B cell (primary cell): ENCODE measurements at regions not wholly inside any gene's neighbourhood (a gene's known extent, or its start where the extent isn't known, plus 50 kb on each side); places are given as distances from the start of the nearest gene placed in this dataset.

Experiments used
- CTCF ChIP-seq: fragments of 200-600 bp; IDR thresholded peaks from one replicate; pipeline ENCODE4 v1.8.0; 2022; ENCODE audit warnings: antibody characterized with exemption, mild to moderate bottlenecking
- EZH2 ChIP-seq: IDR thresholded peaks from 2 replicates; pipeline ENCODE4 v1.6.1; 2012; ENCODE audit warnings: borderline replicate concordance, low read depth, mild to moderate bottlenecking, moderate library complexity, low read length; ENCODE audit not compliant: insufficient read depth, poor library complexity, severe bottlenecking

GRCh38 chr4:8769645-8770517 is 101.8 kb downstream of the HMX1 start:
- TF ChIP-seq CTCF (no peak), EZH2 (no peak)
